G401 (cell line): ENCODE measurements at regions not wholly inside any gene's neighbourhood (a gene's known extent, or its start where the extent isn't known, plus 50 kb on each side); places are given as distances from the start of the nearest gene placed in this dataset.
A peak's percentile ranks its signal among the peaks of the same experiment; 100 is the strongest.

Experiments
- DNase-seq: peaks from one replicate; pipeline ENCODE4 v3.0.0-alpha.2; 2015; ENCODE audit warnings: low spot score
- in situ Hi-C: cut with HindIII; loops from 2 replicates; pipeline ENCODE4 v1.10.0; 2016; ENCODE audit warnings: low sequenced_read_pairs, mixed read lengths

DNA sequence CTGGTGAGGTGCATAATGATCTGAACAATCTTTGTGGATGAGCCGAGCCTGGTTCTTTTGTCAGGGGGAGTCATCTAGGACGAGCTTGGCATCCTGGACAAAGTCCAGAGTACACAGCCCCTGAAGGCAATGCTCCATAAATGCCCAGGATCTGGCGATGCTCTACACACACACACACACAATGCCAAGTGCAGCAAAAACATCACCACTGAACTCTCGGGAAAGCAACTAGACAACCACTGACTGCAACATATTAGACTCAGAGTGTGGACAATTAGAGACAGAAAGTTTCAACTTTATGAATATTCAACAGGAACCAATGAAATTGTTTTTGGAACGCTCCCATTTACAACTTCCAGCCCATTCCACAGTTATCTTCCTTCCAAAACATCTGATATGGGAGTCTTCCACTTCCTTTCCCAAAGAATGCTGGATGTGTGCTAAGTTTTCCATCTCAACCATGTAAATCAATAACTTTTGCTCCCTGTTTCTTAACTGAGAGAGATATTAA, 227.6 kb upstream of the ANKRD55 start:
- DNase-seq, result no peak
- in situ Hi-C loops, result no loop called here

DNA sequence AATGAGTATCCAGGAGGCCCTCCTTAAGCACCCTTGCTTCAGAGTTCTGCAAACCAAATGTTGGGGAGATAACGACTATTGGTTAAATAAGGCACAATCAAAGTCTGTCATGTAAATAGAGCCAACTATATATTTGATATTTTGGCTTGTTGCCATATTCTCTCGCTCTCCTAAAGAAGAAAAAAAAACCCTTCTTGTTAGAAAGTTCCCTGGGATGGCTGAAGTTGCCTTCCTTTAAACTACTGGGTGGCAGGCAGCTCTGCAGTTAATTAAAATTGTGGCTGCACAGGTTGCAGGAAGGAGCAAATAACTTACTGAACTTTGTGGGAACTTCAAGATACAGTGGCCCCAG, 227.0 kb upstream of the ANKRD55 start:
- in situ Hi-C loops, result no loop called here
- no peak for DNase-seq

DNA sequence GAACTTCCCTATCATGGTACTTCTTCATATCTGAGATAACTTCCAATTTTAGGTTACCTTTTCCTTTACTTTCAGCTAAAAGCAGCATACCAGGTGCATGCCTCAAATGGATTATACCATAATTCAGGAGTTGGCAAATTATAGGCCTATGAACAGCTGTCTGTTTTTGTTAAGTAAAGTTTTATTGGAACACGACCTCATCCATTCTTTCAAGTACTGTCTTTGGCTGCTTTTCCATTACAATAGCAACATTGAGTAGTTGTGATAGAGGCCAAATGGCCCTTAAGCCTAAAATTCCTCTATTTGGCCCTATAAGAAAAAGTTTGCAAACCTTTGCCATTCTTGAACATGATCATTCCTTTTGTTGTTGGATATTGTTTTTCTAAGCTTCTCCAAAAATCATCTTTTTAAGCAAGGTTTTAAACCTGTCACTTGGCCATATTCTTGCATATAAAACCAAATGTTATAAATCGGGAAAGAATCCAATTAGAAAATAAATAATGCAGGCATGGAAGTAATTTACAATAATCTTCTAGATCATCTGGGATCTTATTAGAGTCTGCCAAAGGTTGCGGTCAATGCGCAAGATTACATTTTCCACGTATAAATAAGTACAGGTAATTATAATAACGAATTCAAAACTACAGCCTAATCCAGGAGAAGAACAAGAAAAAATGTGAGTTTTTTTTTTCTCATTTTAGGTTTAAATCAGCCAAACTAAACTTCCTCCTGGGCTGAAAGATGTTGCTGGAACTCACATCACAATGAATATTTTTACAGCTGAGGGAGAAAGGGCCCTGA, 226.5 kb upstream of the ANKRD55 start:
- DNase-seq, result no peak
- in situ Hi-C loops, result no loop called here

DNA sequence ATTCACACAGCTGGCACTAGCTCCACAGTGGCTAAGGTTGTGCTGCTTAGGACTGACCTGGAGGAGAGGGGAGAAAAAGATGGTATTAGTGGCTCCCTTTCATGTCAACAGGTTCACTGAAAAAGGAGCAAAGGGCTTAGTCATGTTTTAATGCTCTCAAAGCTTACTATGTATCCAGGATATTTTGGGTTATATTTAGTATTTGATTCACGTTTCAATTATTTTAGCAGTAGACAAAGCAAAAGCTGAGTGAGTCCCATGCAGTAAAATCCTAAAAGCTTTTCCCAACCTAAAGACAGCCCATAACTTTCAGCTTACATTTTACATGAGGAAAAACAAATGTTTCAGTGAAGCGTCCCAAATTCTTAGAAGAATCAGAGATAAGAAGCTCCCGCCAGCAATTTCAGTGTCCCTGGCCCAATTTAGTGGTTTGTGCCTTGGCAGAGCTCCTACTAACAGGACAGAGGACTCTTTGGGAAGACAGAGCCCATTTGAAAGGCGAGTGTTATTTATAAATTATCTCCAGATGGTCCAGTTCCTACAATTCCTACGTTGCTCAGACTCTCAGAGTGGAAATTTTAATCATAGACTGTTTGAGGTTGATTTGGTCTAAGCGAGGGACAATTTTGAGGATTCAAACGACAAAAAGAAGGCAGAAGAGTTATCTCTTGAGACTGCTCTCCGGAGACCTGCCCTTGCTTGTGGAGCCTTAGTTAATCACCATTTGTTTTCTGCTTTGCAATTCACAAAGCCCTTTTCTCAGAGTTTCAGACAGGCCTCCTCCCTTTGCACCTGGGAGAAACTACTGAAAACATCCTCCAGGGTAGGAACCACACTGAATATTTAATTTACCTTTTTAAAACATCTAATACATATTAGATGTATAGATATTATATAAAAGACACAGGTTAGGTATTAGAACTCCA, 225.0 kb upstream of the ANKRD55 start:
- in situ Hi-C loops, result no loop called here
- peak; percentile 94 for DNase-seq

DNA sequence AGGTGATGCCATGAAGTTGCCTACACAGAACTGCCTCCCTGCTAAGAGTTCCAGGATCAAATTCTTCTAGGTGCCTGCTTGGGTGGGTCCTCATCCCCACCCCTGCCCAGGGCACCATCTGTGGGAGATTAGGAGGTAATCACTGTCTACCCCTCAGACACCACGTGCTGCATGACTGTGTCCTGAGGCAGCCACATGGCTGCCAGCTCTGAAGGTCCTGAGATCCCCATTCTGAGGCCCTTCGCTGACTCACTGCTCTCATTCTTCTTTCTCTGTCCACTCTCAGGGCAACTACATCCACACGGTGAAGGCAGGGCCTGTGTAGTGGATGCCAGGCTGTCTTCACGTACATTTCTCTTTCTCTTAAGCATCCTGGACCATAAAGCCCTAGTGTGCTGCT, 222.9 kb upstream of the ANKRD55 start:
- DNase-seq, result no peak
- in situ Hi-C loops, result no loop called here

DNA sequence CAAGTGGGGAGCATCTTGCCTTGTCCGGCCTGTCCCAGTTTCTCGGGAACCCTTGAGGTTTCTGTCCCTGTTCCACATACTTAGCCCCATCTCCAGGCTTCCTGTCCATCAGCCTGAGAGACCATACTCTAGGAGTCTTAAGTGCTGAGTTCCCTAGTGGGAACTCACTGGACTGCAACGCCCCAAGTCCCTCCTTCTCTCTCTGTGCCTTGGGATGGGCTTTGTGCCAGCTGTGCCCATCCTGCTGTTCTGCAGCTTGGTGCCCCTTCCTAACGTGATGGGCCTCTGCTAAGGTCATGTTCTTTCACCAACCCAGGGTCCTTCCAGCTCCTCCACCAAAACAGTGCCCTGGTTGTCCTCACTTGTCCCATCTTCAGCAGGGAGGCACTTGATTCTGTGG, 222.3 kb upstream of the ANKRD55 start:
- DNase-seq, result no peak
- in situ Hi-C loops, result no loop called here

DNA sequence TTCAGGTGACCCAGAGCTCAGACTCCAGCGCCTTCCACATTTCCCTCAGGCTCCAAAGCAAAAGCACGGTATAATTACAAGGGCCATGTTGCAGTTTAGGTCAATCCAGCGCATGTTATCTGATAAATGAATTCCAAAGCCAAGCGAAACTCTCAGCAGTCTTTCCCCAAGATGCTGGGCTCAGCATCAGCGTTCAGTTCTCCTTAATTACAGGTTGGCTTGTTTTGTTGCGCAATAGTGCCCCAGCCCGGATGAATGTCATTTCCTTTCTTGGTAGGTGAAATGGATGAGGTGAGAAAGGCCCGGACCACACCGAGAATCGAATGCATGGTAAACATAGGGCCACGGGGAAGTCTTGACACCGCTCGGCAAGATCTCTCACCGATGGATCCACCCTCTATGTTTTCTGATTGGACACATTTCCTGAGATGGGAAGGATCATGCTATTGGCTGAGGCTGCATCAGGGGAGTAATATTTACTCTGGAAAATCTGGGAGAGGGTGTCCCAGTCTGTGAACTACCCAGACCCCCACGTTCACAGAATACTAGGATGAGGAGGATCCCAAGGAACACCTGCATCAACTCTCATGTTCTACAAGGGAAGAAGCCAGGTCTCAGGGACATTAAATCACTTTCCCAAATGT, 221.2 kb upstream of the ANKRD55 start:
- DNase-seq, result no peak
- in situ Hi-C loops, result no loop called here

DNA sequence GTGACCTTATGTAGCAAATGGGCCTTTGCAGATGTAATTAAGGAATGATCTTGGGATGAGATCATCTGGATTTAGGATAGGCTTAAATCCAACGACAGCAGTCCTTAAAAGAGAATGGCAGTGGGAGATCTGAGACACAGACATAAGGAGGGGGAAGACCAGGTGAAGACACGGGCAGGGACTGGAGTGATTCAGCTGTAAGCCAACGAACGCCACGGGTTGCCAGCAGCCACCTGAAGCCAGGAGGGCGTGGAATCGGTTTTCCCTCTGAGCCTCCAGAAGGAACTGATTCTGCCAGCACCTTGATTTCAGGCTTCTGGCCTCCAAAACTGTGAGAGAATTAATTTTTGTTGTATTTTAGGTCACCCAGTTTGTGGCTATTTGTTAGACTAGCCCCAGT, 218.6 kb upstream of the ANKRD55 start:
- no peak for DNase-seq
- in situ Hi-C loops, result no loop called here

DNA sequence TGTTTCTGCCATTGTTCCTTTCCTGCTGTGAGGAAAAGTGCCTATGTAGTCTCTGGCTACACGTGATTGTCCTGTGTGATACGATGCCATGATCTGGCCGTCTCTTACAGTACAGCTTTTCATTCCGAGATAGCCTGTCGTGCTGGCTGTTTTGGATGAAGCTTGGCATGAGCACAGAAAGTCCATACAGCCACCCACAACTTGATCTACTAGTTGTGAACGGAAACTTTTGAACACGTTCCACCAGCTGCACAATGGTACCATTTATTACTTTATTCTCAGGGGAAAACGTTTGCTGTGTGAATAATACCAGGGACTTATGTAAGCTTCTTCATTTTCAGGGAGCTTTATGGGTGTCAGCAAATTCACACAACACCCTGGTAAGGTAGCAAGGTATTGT, 217.6 kb upstream of the ANKRD55 start:
- in situ Hi-C loops, result no loop called here
- no peak for DNase-seq

DNA sequence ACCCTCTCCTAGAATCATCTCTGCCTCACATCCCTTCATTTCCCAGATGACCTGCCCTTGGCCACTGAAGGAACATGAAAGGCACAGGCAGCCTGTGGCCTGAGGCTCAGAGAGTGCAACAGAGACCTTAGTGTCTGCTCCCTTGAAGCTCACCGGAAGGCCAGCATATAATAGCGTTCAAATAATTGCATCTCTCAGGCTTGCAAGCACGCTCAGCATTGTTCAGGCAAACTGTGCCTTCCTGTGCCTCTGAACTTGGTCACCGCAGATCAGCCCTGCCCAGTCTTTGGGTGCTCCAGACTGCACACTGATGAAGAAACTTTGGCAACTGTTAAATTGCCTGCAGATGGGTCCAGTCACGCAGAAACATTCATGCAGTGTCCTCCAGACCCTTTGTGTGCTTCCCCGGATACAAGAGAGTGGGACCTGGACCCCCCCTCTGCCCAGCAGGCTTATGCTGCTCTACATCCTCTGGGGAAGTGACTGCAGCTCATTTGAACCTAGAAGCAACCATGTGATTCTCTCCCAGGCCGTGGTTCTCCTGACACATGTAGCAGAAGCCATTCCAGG, 216.0 kb upstream of the ANKRD55 start:
- in situ Hi-C loops, result no loop called here
- no peak for DNase-seq

DNA sequence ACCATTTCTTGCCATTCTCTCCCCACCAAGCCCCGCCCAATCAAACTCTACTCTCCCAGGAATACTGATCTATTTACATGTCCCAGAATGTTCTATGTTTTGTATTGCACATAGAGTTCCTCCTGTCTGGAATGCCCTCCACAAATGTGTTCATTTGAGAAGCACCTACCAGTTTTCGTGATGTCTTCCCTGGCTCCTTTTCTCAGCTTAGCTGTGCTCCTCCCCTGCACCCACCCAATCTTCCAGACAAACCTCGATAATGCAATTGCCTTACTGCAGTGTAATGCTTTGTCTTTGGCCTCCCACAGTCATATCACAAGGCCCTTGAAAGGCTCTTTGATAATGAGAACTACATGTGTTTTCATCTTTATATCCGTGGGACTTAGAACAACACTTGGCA, 214.5 kb upstream of the ANKRD55 start:
- in situ Hi-C loops, result no loop called here

DNA sequence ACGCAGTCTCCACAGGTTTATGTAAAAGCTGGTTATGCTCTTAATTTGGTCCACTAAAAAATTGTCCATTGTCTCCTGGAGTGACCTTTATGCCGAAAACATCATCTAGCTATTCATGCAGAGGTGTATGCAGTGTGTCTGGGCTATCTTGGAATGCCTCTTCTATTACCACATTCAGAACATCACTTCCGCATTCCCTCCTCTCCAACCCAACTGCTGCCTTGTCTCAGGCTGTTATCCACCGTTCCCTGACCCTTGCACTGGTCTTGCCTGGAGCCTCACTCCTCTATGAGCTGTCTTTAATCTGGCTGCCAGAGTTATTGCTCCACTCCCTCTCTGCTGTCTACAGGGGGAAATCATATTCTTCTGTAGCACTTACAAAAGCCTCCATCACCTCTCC, 214.1 kb upstream of the ANKRD55 start:
- in situ Hi-C loops, result no loop called here
- DNase-seq, result no peak

More for the DNA sequence above, 214.5 kb upstream of the ANKRD55 start:
- DNase-seq, result no peak

DNA sequence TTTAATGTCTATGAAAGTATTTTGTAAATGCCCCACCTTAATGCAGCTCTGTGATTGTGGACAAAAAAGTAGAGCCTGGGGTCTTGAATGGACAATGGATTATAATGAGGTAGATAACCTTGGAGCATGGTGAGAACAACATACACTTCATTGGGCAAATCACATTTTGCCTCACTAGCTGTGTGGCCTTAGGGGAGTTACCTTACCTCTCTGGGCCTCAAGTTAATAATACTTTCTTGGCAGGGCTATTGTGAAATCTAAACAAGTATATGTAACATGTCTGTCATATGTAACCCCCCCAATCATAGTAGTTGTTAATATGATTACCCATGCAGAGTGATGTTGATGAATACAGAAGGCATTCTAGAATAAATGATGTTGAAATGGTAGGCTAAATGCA, 213.6 kb upstream of the ANKRD55 start:
- in situ Hi-C loops, result no loop called here
- no peak for DNase-seq

DNA sequence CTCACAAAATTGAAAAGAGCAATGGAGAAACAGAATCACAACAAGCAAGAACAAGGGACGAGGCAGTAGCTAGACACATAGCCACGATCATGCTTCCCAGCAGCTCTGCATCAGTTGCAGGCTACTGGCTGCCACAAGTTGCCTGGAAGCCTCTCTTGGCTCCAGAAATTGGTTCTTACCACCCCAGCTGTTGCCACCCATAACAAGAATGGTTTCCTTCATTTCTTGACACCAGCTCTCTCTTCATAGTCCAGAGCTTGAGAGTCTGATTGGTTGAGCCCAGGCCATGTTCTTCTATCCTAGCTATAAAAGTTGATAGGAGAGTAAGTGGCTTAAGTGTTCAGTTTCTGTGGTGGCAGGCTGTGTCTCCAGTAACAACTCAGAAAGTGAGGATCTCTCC, 210.7 kb upstream of the ANKRD55 start:
- in situ Hi-C loops, result no loop called here
- no peak for DNase-seq

DNA sequence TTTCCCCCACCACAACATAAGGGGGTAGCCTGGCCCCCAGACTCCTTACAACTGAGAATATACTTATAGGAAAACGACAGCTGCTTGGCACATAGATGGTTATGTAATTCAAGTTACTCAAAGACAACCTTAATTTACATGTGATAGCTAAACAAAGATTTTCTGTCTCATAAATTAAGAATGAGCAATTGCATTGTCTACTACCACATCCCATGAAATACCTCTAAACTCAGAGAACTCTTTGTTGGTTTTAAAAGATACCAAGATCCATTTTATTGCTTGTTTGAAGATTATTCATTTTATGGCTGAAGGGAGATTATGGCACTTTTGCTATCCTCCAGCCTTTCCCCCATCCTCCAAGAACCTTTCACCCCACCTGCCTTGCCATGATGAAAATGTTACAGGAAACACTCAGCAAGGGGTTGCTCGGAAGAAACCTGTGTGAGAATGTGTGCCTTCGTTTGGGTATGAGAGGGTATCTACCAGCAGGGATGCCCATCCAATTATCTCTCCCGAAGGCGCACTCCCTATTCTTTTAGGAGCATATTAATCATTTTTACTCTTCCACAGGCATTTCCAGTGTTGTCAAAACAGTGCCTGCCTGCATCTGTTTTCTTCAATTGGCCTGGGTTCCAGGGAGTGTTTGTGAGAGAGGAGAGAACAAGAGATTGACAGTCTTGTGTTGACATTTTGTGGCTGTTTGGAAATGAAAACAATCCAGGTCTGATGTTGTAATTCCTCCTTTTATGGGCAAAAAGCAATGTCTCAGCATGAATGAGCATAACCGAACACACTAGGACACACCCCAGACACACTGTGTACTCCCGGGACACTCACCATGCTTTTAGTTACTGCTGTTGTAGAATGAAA, 208.0 kb upstream of the ANKRD55 start:
- in situ Hi-C loops, result no loop called here
- no peak for DNase-seq

DNA sequence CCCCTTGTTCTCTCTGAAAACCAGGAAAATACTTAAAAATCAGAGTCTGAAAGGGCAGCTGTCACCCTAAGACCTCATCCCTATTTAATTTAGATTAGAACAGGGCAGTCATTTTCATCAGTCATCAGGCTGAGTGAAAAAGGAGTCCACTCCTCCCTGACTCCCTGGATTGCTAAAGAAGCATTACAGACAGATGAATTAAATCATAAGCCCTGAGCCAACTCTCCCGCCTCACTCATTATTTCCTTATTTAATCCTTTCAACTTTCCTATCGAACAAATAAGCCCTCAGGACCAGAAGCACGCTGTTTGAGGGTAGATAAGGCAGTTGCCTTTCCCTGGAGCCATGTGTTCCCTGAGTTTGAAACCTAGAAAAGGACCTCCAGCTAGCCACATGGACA, 201.9 kb upstream of the ANKRD55 start:
- in situ Hi-C loops, result no loop called here
- DNase-seq, result no peak

DNA sequence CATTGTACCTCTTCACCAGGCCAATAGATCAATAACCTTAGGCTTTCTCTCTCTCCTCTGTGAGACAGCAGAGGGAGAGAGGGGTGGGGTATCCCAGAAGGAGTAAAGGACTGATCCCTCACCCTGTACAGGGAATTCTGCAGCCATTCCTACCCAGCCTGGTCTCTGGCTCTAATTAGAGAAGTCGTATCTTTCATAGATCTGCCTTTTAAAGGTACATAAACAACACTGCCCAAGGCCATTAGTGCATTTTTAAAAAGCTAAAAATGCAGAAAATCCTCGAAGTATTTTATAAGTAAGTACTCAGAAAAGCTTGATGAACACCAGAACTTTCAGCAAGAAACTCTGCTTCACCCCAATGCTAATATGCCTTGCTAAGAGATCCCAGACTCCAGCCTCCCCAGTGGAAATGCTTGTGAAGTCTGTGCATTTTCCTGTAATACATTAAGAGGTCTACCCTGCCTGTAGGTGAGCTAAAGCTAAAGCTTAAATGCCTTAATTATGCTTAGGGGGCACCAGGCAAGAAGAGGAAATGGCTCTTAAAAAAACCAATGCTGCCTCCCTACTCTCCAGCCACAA, 200.0 kb upstream of the ANKRD55 start:
- no peak for DNase-seq
- in situ Hi-C loops, result no loop called here

DNA sequence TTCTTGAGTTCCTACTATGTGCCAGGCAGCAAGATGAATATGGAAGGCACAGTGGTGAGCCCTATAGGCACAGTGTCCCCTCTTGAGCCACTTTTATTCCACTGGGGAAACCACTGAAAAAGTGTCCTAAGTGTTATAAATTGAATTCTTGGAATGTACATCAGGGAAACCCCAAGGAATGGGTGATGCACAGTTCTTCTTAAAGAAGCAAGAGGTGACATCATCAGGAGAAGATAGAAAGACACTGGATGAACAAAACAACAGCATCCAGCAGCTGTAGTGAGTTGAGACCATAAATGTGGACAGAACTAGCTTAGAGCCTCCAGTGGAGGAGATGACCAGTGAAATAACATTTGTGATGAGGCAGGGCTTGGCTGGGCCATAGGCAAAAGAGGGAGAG, 199.2 kb upstream of the ANKRD55 start:
- no peak for DNase-seq
- in situ Hi-C loops, result no loop called here
